NCI-H69 (cell line): ENCODE measurements at regions not wholly inside any gene's neighbourhood (a gene's known extent, or its start where the extent isn't known, plus 50 kb on each side); places are given as distances from the start of the nearest gene placed in this dataset.

Source experiments
- DNase-seq: peaks from one replicate; lab custom pipeline; 2025; lab: John Stamatoyannopoulos, UW

GRCh38 chr10:83935339-83935736 is 204.0 kb upstream of the GHITM start:
- DNase-seq: no peak

- no peak for DNase-seq
Measured at GRCh38 chr10:83935911-83936310, 203.4 kb upstream of the GHITM start.

- DNase-seq: no peak
Measured at GRCh38 chr10:83937161-83937560, 202.1 kb upstream of the GHITM start.

GRCh38 chr10:83937826-83938225 is 201.5 kb upstream of the GHITM start:
- DNase-seq: no peak

GRCh38 chr10:83941189-83941588 is 198.1 kb upstream of the GHITM start:
- DNase-seq: no peak

- no peak for DNase-seq
Measured at GRCh38 chr10:83942410-83942809, 196.9 kb upstream of the GHITM start.

GRCh38 chr10:83943049-83943448 is 196.3 kb upstream of the GHITM start:
- peak; percentile 54 for DNase-seq

GRCh38 chr10:83943920-83944319 is 195.4 kb upstream of the GHITM start:
- DNase-seq: no peak

- DNase-seq: peak; percentile 81
Measured at GRCh38 chr10:83945982-83946718, 193.2 kb upstream of the GHITM start.

GRCh38 chr10:83952314-83952713 is 187.0 kb upstream of the GHITM start:
- peak; percentile 88 for DNase-seq

- DNase-seq: peak; percentile 31
Measured at GRCh38 chr10:83953589-83953988, 185.7 kb upstream of the GHITM start.

GRCh38 chr10:83954193-83954799 is 185.0 kb upstream of the GHITM start:
- DNase-seq: peak; percentile 38

GRCh38 chr10:83955406-83955805 is 183.9 kb upstream of the GHITM start:
- DNase-seq: peak; percentile 29

GRCh38 chr10:83957168-83957947 is 182.0 kb upstream of the GHITM start:
- peak; percentile 74 for DNase-seq

GRCh38 chr10:83959328-83959727 is 180.0 kb upstream of the GHITM start:
- peak; percentile 14 for DNase-seq

- DNase-seq: no peak
Measured at GRCh38 chr10:83960125-83960524, 179.2 kb upstream of the GHITM start.

- peak; percentile 65 for DNase-seq
Measured at GRCh38 chr10:83961620-83962019, 177.7 kb upstream of the GHITM start.

GRCh38 chr10:83963446-83963845 is 175.9 kb upstream of the GHITM start:
- no peak for DNase-seq

- peak; percentile 23 for DNase-seq
Measured at GRCh38 chr10:83965473-83965872, 173.8 kb upstream of the GHITM start.

GRCh38 chr10:83968052-83968451 is 171.3 kb upstream of the GHITM start:
- DNase-seq: no peak

GRCh38 chr10:83978681-83979383 is 160.5 kb upstream of the GHITM start:
- peak; percentile 80 for DNase-seq

GRCh38 chr10:83982812-83983211 is 156.5 kb upstream of the GHITM start:
- DNase-seq: no peak
